HCT116 (cell line): ENCODE measurements at regions not wholly inside any gene's neighbourhood (a gene's known extent, or its start where the extent isn't known, plus 50 kb on each side); places are given as distances from the start of the nearest gene placed in this dataset.
"Not testable (repeated sequence)": the region's sequence is repeated elsewhere in the genome, so short reads cannot be mapped to it uniquely, and the experiment has no call there.

Experiments used
- CBX3 ChIP-seq: IDR thresholded peaks from 2 replicates; pipeline ENCODE4 v1.6.1; 2012; ENCODE audit warnings: low read depth
- EGR1 ChIP-seq: IDR thresholded peaks from 2 replicates; pipeline ENCODE4 v1.6.1; 2012; ENCODE audit warnings: low read depth
- EZH2 ChIP-seq: fragments of 200-600 bp; sonication (generic); IDR thresholded peaks from 2 replicates; pipeline ENCODE4 v1.6.1; 2017; ENCODE audit warnings: antibody characterized with exemption, mixed run types
- POLR2A ChIP-seq: IDR thresholded peaks from 2 replicates; pipeline ENCODE4 v1.7.0; 2011; ENCODE audit warnings: borderline replicate concordance; ENCODE audit not compliant: insufficient read depth, insufficient read length; ENCODE audit errors: extremely low read depth
- POLR2AphosphoS5 ChIP-seq: IDR thresholded peaks from 2 replicates; pipeline ENCODE4 v1.6.1; 2011; ENCODE audit warnings: mild to moderate bottlenecking, low read depth, low read length, moderate library complexity
- RAD21 ChIP-seq: IDR thresholded peaks from 2 replicates; pipeline ENCODE4 v1.6.1; 2012; ENCODE audit warnings: low read depth, mild to moderate bottlenecking
- TCF7L2 ChIP-seq: IDR thresholded peaks from 2 replicates; pipeline ENCODE4 v1.7.0; 2011; ENCODE audit warnings: borderline replicate concordance, inconsistent platforms; ENCODE audit not compliant: insufficient read depth, insufficient read length; ENCODE audit errors: extremely low read depth
- TF ChIP-seq, protein P1 (sequence below), 3 experiments: fragments of 200-600 bp in 1 of 3; sonication (generic) in 1 of 3; IDR thresholded peaks in 2 of 3; conservative IDR thresholded peaks in 1 of 3; 2 replicates each; pipeline ENCODE4 v1.5.1; 2012 to 2017; ENCODE audit warnings: low read depth in 2 of 3, low read length in 2 of 3, antibody characterized with exemption in 1 of 3, borderline replicate concordance in 1 of 3, control low read depth in 1 of 3, mild to moderate bottlenecking in 1 of 3, mixed read lengths in 1 of 3, mixed run types in 1 of 3, moderate library complexity in 1 of 3; ENCODE audit not compliant: insufficient read depth in 1 of 3

DNA sequence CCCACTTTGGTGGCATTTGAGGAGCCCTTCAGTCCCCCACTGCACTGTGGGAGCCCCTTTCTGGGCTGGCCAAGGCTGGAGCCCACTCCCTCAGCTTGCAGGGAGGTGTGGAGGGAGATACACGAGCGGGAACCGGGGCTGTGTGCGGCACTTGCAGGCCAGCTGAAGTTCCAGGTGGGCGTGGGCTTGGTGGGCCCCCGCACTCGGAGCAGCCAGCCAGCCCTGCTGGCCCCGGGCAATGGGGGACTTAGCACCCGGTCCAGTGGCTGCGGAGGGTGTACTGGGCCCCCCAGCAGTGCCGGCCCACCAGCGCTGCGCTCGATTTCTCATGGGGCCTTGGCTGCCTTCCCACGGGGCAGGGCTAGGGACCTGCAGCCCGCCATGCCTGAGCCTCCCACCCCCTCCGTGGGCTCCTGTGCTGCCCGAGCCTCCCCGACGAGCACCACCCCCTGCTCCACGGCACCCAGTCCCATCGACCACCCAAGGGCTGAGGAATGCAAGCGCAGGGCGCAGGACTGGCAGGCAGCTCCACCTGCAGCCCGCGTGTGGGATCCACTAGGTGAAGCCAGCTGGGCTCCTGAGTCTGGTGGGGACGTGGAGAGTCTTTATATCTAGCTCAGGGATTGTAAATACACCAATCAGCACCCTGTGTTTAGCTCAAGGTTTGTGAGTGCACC, 379.7 kb downstream of the CGGBP1 start:
- TF ChIP-seq CBX3, EGR1, TCF7L2, EZH2, POLR2A, RAD21, POLR2AphosphoS5: not testable (repeated sequence)
- TF ChIP-seq, protein P1, sequence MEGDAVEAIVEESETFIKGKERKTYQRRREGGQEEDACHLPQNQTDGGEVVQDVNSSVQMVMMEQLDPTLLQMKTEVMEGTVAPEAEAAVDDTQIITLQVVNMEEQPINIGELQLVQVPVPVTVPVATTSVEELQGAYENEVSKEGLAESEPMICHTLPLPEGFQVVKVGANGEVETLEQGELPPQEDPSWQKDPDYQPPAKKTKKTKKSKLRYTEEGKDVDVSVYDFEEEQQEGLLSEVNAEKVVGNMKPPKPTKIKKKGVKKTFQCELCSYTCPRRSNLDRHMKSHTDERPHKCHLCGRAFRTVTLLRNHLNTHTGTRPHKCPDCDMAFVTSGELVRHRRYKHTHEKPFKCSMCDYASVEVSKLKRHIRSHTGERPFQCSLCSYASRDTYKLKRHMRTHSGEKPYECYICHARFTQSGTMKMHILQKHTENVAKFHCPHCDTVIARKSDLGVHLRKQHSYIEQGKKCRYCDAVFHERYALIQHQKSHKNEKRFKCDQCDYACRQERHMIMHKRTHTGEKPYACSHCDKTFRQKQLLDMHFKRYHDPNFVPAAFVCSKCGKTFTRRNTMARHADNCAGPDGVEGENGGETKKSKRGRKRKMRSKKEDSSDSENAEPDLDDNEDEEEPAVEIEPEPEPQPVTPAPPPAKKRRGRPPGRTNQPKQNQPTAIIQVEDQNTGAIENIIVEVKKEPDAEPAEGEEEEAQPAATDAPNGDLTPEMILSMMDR (IDR thresholded peaks at IDR 0.05 in 2 of 3, conservative IDR thresholded peaks at IDR 0.05 in 1 of 3; ENCODE audit: borderline replicate concordance in 1 of 3, insufficient read depth in 1 of 3, low read depth in 2 of 3, low read length in 2 of 3), result not testable (repeated sequence)
